ENCODE measurements at regions not wholly inside any gene's neighbourhood (a gene's known extent, or its start where the extent isn't known, plus 50 kb on each side); places are given as distances from the start of the nearest gene placed in this dataset.

DNA sequence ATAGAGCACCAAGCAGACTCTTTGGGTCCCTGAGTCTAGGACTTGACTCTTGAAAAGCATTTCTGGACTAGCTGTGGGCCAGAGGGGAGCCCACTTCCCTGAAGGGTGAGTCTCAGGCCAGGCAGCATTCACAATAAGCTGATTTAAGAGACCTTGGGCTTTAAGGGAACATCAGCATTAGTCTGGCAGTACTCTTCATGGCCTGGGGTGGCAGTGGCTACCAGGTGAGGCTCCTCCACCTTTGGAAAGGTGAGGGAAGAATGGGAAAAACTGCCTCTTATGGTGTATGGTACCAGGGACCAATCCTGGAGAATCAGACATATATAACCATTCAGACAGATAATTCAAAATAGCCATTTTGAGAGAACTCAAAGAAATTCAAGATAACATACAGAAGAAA is 599.9 kb upstream of the POU3F3 start:
- no peak for DNase-seq
- Histone ChIP-seq H3K27me3 (ENCODE audit: insufficient read depth) (no peaks in the 10 kb centered on the region), H3F3A (replicated peaks; ENCODE audit: insufficient read depth) (no peaks in the 10 kb centered on the region), H4K20me1 (ENCODE audit: insufficient read depth) (no peaks in the 10 kb centered on the region), H3K4me2 (no peak overlapping the region), H3K79me2 (ENCODE audit: insufficient read depth) (no peaks in the 10 kb centered on the region), H3K9me2 (no peaks in the 10 kb centered on the region), H3K4me3 (ENCODE audit: low read depth in 2 of 2, low read length in 1 of 2) (no peak overlapping the region), H3K4me1 (ENCODE audit: control insufficient read depth in 1 of 2, insufficient read depth in 2 of 2, low read depth in 1 of 2, low read length in 1 of 2) (no peaks in the 10 kb centered on the region), H3K9me3 (no peaks in the 10 kb centered on the region; the same call in 1 of the 2 replicates), H2AFZ (ENCODE audit: low read depth) (no peak overlapping the region), H3K9ac (no peak overlapping the region), H3K36me3 (replicated peaks in 1 of 2; ENCODE audit: control insufficient read depth in 1 of 2, insufficient read depth in 2 of 2, low read length in 1 of 2) (no peaks in the 10 kb centered on the region), H3K27ac (ENCODE audit: low read depth in 2 of 2, low read length in 1 of 2) (no peak overlapping the region)
- ChIA-PET POLR2A (no interaction called here), CTCF (no interaction called here)
- no peak for TF ChIP-seq YY1 (IDR thresholded peaks at IDR 0.05; ENCODE audit: low read depth)

DNA sequence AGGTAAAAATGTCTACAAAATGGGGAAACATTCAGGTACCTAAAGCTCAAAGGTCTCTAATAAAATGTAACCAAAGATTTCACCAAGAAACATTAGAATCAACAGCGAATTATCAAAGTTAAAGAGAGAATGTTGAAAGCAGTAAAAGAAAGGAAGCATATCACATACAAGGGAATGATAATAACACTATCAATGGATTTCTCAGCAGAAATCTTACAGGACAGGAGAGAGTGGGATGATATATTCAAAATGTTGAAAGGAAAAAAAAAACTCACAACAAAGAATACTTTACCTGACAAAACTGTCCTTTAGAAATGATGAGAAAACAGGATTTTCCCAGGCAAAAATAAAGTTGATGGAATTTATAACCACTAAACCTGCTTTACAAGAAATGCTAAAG is 591.2 kb upstream of the POU3F3 start:
- DNase-seq: no peak
- Histone ChIP-seq H3K79me2 (ENCODE audit: insufficient read depth) (no peaks in the 10 kb centered on the region), H3F3A (replicated peaks; ENCODE audit: insufficient read depth) (no peaks in the 10 kb centered on the region), H3K27ac (ENCODE audit: low read depth in 2 of 2, low read length in 1 of 2) (no peak overlapping the region), H3K9me2 (no peaks in the 10 kb centered on the region), H2AFZ (ENCODE audit: low read depth) (no peak overlapping the region), H3K9ac (no peak overlapping the region), H3K9me3 (peaks cover 6% of the 10 kb centered on the region; the same call in 1 of the 2 replicates), H3K4me3 (ENCODE audit: low read depth in 2 of 2, low read length in 1 of 2) (no peak overlapping the region), H3K36me3 (replicated peaks in 1 of 2; ENCODE audit: control insufficient read depth in 1 of 2, insufficient read depth in 2 of 2, low read length in 1 of 2) (no peaks in the 10 kb centered on the region), H3K4me2 (no peak overlapping the region), H3K27me3 (ENCODE audit: insufficient read depth) (no peaks in the 10 kb centered on the region), H3K4me1 (ENCODE audit: control insufficient read depth in 1 of 2, insufficient read depth in 2 of 2, low read depth in 1 of 2, low read length in 1 of 2) (no peaks in the 10 kb centered on the region), H4K20me1 (ENCODE audit: insufficient read depth) (no peaks in the 10 kb centered on the region)
- ChIA-PET CTCF (no interaction called here), POLR2A (no interaction called here)
- WGBS (ENCODE audit: low lambda C conversion rate): 25% methylated on average over 1 of the region's 1 CpG
- no peak for TF ChIP-seq CHD2 (IDR thresholded peaks at IDR 0.05; ENCODE audit: low read length, partially characterized antibody)

DNA sequence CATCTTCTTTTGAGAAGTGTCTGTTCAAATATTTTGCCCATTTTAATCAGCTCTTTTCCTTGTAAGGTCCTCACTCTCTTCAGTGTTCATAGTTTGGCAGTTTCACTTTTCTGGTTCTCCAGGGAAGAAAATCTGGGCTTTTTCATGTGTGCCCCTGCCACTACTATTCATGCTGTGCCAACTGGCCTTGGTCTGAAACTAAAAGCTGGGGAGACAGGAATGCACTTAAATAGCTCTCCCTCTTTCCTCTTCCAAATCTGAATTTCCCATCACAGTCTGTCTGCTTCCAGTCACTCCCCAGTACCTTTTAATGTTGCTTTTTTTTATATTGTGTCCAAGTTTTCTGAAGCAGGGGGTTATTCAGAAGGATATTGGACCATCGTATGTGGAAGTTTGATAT is 574.3 kb upstream of the POU3F3 start:
- POLR2A ChIA-PET: no interaction called here
- no peaks in the 10 kb centered on the region for H3K9me2 ChIP-seq
- DNase-seq: no peak
- H4K20me1 ChIP-seq (ENCODE audit: insufficient read depth): no peaks in the 10 kb centered on the region
- H3K4me2 ChIP-seq: no peak overlapping the region
- H3K4me1 ChIP-seq (ENCODE audit: control insufficient read depth in 1 of 2, insufficient read depth in 2 of 2, low read depth in 1 of 2, low read length in 1 of 2): no peaks in the 10 kb centered on the region
- no peaks in the 10 kb centered on the region; the same call in 1 of the 2 replicates for H3K9me3 ChIP-seq
- no peaks in the 10 kb centered on the region for H3K36me3 ChIP-seq (replicated peaks in 1 of 2; ENCODE audit: control insufficient read depth in 1 of 2, insufficient read depth in 2 of 2, low read length in 1 of 2)
- H3K79me2 ChIP-seq (ENCODE audit: insufficient read depth): no peaks in the 10 kb centered on the region
- no peak overlapping the region for H2AFZ ChIP-seq (ENCODE audit: low read depth)
- TF ChIP-seq, protein P1, sequence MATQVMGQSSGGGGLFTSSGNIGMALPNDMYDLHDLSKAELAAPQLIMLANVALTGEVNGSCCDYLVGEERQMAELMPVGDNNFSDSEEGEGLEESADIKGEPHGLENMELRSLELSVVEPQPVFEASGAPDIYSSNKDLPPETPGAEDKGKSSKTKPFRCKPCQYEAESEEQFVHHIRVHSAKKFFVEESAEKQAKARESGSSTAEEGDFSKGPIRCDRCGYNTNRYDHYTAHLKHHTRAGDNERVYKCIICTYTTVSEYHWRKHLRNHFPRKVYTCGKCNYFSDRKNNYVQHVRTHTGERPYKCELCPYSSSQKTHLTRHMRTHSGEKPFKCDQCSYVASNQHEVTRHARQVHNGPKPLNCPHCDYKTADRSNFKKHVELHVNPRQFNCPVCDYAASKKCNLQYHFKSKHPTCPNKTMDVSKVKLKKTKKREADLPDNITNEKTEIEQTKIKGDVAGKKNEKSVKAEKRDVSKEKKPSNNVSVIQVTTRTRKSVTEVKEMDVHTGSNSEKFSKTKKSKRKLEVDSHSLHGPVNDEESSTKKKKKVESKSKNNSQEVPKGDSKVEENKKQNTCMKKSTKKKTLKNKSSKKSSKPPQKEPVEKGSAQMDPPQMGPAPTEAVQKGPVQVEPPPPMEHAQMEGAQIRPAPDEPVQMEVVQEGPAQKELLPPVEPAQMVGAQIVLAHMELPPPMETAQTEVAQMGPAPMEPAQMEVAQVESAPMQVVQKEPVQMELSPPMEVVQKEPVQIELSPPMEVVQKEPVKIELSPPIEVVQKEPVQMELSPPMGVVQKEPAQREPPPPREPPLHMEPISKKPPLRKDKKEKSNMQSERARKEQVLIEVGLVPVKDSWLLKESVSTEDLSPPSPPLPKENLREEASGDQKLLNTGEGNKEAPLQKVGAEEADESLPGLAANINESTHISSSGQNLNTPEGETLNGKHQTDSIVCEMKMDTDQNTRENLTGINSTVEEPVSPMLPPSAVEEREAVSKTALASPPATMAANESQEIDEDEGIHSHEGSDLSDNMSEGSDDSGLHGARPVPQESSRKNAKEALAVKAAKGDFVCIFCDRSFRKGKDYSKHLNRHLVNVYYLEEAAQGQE (IDR thresholded peaks at IDR 0.05; ENCODE audit: low read depth, low read length): no peak
- TF ChIP-seq, protein P2, sequence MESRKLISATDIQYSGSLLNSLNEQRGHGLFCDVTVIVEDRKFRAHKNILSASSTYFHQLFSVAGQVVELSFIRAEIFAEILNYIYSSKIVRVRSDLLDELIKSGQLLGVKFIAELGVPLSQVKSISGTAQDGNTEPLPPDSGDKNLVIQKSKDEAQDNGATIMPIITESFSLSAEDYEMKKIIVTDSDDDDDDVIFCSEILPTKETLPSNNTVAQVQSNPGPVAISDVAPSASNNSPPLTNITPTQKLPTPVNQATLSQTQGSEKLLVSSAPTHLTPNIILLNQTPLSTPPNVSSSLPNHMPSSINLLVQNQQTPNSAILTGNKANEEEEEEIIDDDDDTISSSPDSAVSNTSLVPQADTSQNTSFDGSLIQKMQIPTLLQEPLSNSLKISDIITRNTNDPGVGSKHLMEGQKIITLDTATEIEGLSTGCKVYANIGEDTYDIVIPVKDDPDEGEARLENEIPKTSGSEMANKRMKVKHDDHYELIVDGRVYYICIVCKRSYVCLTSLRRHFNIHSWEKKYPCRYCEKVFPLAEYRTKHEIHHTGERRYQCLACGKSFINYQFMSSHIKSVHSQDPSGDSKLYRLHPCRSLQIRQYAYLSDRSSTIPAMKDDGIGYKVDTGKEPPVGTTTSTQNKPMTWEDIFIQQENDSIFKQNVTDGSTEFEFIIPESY (IDR thresholded peaks at IDR 0.05; ENCODE audit: borderline replicate concordance, low read depth): no peak
- CTCF ChIA-PET: no interaction called here
- H3F3A ChIP-seq (replicated peaks; ENCODE audit: insufficient read depth): no peaks in the 10 kb centered on the region
- no peak overlapping the region for H3K4me3 ChIP-seq (ENCODE audit: low read depth in 2 of 2, low read length in 1 of 2)
- H3K27me3 ChIP-seq (ENCODE audit: insufficient read depth): no peaks in the 10 kb centered on the region
- H3K9ac ChIP-seq: no peak overlapping the region
- H3K27ac ChIP-seq (ENCODE audit: low read depth in 2 of 2, low read length in 1 of 2): no peak overlapping the region
- 20% methylated on average over 1 of the region's 1 CpG for WGBS (ENCODE audit: low lambda C conversion rate)
